Gastroesophageal sphincter (tissue), 4 donors: ENCODE measurements at regions not wholly inside any gene's neighbourhood (a gene's known extent, or its start where the extent isn't known, plus 50 kb on each side); places are given as distances from the start of the nearest gene placed in this dataset.

ENCODE experiments used
- ATAC-seq: fragments of 150-250 bp; one replicate; pipeline ENCODE4 v1.9.1; 2016; ENCODE audit warnings: mild to moderate bottlenecking, moderate library complexity
- H3K27ac ChIP-seq, 4 donors: fragments of 200-600 bp; sonication (generic) in 3 of 4; 1 replicate in 3 of 4; 2 replicates in 1 of 4; pipeline ENCODE4 v1.5.1; 2016 to 2019
- H3K27me3 ChIP-seq: fragments of 200-600 bp; sonication (generic); one replicate; pipeline ENCODE4 v1.5.1; 2019
- H3K36me3 ChIP-seq, 2 donors: fragments of 200-600 bp; sonication (generic); one replicate each; pipeline ENCODE4 v1.5.1; 2019; ENCODE audit warnings: control low read depth in 1 of 2
- H3K4me1 ChIP-seq, 3 donors: fragments of 200-600 bp; sonication (generic); 1 replicate in 2 of 3; 2 replicates in 1 of 3; pipeline ENCODE4 v1.5.1; 2016 to 2019; ENCODE audit warnings: control low read depth in 2 of 3
- H3K4me3 ChIP-seq, 2 donors: fragments of 200-600 bp; sonication (generic); one replicate each; pipeline ENCODE4 v1.5.1; 2019; ENCODE audit warnings: mild to moderate bottlenecking in 1 of 2, moderate library complexity in 1 of 2
- H3K9me3 ChIP-seq, 3 donors: fragments of 200-600 bp; sonication (generic); one replicate each; pipeline ENCODE4 v1.5.1; 2017 to 2019; ENCODE audit warnings: control low read depth in 2 of 3
- EP300 ChIP-seq: sonication (generic); formaldehyde crosslinking; IDR thresholded peaks from one replicate; pipeline ENCODE4 v1.6.1; 2017; ENCODE audit warnings: antibody characterized with exemption, mild to moderate bottlenecking
- POLR2A ChIP-seq, 2 donors: fragments of 450-650 bp; IDR thresholded peaks; one replicate each; pipeline ENCODE4 v1.6.1; 2017; ENCODE audit warnings: antibody characterized with exemption in 2 of 2, mild to moderate bottlenecking in 2 of 2, moderate library complexity in 1 of 2
- POLR2AphosphoS5 ChIP-seq: sonication (generic); formaldehyde crosslinking; IDR thresholded peaks from one replicate; pipeline ENCODE4 v1.6.1; 2017; ENCODE audit warnings: antibody characterized with exemption
- WGBS, 2 donors: methylation state at CpG; one replicate each; pipeline ENCODE4 v1.1.5; 2018; ENCODE audit warnings: low coverage in 1 of 2; 5-methylcytosine and 5-hydroxymethylcytosine counted together
- TF ChIP-seq, protein P1 (sequence below), 4 experiments: fragments of 200-600 bp in 2 of 4; fragments of 450-650 bp in 2 of 4; sonication (generic) in 1 of 4; IDR thresholded peaks; one replicate each; pipeline ENCODE4 v1.5.1; 2017 to 2019; ENCODE audit warnings: antibody characterized with exemption in 4 of 4, mild to moderate bottlenecking in 2 of 4, moderate library complexity in 2 of 4

DNA sequence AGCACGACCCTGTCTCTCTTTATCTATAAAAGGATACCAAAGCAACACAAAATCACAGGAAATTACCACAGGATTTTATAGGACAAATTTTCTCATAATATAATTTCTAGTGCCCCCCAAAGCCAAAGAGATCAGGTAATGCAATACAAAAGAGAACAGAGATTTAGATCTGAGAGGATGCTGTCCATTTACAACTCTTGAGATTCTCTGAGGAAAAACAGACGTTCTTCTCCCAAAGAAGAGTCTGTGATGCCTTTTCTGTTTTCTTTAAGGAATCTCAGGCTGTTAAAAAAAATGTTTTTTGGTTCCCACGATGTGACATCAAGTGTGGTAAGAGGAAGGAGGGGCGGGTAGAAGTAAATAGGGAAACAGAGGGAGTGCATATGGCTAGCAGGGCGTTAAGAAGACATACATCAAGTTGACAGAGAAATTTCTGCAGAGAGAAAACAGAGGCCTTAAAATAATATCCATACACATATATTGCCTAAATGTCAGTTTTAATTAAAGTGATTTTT lies 274.7 kb downstream of the YTHDC2 start:
- Histone ChIP-seq H3K4me3 (no peak overlapping the region), H3K27ac (no peak overlapping the region), H3K9me3 (no peaks in the 10 kb centered on the region), H3K4me1 (no peaks in the 10 kb centered on the region), H3K27me3 (no peaks in the 10 kb centered on the region), H3K36me3 (no peaks in the 10 kb centered on the region)
- TF ChIP-seq, protein P1, sequence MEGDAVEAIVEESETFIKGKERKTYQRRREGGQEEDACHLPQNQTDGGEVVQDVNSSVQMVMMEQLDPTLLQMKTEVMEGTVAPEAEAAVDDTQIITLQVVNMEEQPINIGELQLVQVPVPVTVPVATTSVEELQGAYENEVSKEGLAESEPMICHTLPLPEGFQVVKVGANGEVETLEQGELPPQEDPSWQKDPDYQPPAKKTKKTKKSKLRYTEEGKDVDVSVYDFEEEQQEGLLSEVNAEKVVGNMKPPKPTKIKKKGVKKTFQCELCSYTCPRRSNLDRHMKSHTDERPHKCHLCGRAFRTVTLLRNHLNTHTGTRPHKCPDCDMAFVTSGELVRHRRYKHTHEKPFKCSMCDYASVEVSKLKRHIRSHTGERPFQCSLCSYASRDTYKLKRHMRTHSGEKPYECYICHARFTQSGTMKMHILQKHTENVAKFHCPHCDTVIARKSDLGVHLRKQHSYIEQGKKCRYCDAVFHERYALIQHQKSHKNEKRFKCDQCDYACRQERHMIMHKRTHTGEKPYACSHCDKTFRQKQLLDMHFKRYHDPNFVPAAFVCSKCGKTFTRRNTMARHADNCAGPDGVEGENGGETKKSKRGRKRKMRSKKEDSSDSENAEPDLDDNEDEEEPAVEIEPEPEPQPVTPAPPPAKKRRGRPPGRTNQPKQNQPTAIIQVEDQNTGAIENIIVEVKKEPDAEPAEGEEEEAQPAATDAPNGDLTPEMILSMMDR (IDR thresholded peaks at IDR 0.05) = no peak
- TF ChIP-seq EP300 = no peak
- no peak for ATAC-seq
- 36 to 59% methylated on average over 3 to 4 of the region's 5 CpGs for WGBS, 2 donors

- 83 to 100% methylated on average over 1 to 3 of the region's 3 CpGs for WGBS, 2 donors
- ATAC-seq = no peak
- TF ChIP-seq POLR2AphosphoS5 (no peak), EP300 (no peak), POLR2A (IDR thresholded peaks at IDR 0.05) (no peak)
- TF ChIP-seq, protein P1 (IDR thresholded peaks at IDR 0.05) = no peak
These were observed 276.3 kb downstream of the YTHDC2 start for GRCh38 chr5:113789769-113790168.

GRCh38 chr5:113792806-113793205 lies 279.3 kb downstream of the YTHDC2 start:
- ATAC-seq = no peak

More at GRCh38 chr5:113789769-113790168, 276.3 kb downstream of the YTHDC2 start:
- Histone ChIP-seq H3K27ac (no peak overlapping the region), H3K36me3 (no peaks in the 10 kb centered on the region), H3K4me1 (no peaks in the 10 kb centered on the region), H3K9me3 (no peaks in the 10 kb centered on the region), H3K4me3 (no peak overlapping the region), H3K27me3 (no peaks in the 10 kb centered on the region)

GRCh38 chr5:113794981-113795380 lies 281.5 kb downstream of the YTHDC2 start:
- H3K4me3 ChIP-seq = no peak overlapping the region
- no peak for ATAC-seq
- H3K9me3 ChIP-seq = no peaks in the 10 kb centered on the region
- WGBS, 2 donors = 83 to 100% methylated on average over 1 of the region's 1 CpG
- H3K4me1 ChIP-seq = no peaks in the 10 kb centered on the region
- H3K36me3 ChIP-seq = no peaks in the 10 kb centered on the region
- no peak overlapping the region for H3K27ac ChIP-seq
- TF ChIP-seq EP300 (no peak), POLR2A (IDR thresholded peaks at IDR 0.05) (no peak), POLR2AphosphoS5 (no peak)
- TF ChIP-seq, protein P1 (IDR thresholded peaks at IDR 0.05) = no peak
- no peaks in the 10 kb centered on the region for H3K27me3 ChIP-seq

More at GRCh38 chr5:113792806-113793205, 279.3 kb downstream of the YTHDC2 start:
- WGBS, 2 donors = 55 to 67% methylated on average over 4 of the region's 4 CpGs
- no peak for TF ChIP-seq POLR2A (IDR thresholded peaks at IDR 0.05)
- no peak for TF ChIP-seq POLR2AphosphoS5
- TF ChIP-seq, protein P1 (IDR thresholded peaks at IDR 0.05) = no peak
- no peak for TF ChIP-seq EP300
- no peaks in the 10 kb centered on the region for H3K36me3 ChIP-seq
- H3K4me1 ChIP-seq = no peaks in the 10 kb centered on the region
- no peaks in the 10 kb centered on the region for H3K9me3 ChIP-seq
- H3K27me3 ChIP-seq = no peaks in the 10 kb centered on the region
- H3K4me3 ChIP-seq = no peak overlapping the region
- no peak overlapping the region for H3K27ac ChIP-seq

- Histone ChIP-seq H3K27ac (no peak overlapping the region), H3K36me3 (no peaks in the 10 kb centered on the region), H3K9me3 (no peaks in the 10 kb centered on the region), H3K27me3 (no peaks in the 10 kb centered on the region), H3K4me3 (no peak overlapping the region), H3K4me1 (peaks cover 0 to 1% (median 0%) of the 10 kb centered on the region in 3 donors)
- no peak for ATAC-seq
- 31 to 56% methylated on average over 3 of the region's 3 CpGs for WGBS, 2 donors
- TF ChIP-seq POLR2AphosphoS5 (no peak), EP300 (no peak), POLR2A (IDR thresholded peaks at IDR 0.05) (no peak)
- TF ChIP-seq, protein P1 (IDR thresholded peaks at IDR 0.05) = no peak
These were observed 287.2 kb downstream of the YTHDC2 start for GRCh38 chr5:113800686-113801085.
